Occipital lobe (tissue), 1 donor: ENCODE measurements at regions not wholly inside any gene's neighbourhood (a gene's known extent, or its start where the extent isn't known, plus 50 kb on each side); places are given as distances from the start of the nearest gene placed in this dataset.

ENCODE experiments used
- DNase-seq: peaks from one replicate; lab custom pipeline; 2025; lab: John Stamatoyannopoulos, UW

DNA sequence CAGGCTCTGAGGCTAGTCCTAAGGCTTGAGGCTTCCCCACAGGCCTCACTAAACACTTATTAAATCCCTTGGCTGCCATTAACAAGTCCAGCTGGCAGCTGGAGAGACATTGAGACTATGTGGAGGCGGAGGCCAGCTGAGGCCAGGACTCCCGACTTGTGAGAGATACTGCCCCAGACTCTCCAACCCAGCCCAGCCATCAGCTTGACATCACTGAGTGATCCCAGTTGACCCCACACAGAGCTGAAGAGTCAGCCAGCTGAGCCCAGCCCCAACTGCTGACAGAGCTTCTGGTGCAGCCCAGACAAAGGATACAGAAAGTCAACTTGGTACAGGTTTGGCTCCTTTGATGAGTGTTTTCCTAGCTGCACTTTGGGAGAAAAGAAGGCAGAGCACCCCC lies 343.1 kb downstream of the C16orf95 start:
- DNase-seq: no peak

DNA sequence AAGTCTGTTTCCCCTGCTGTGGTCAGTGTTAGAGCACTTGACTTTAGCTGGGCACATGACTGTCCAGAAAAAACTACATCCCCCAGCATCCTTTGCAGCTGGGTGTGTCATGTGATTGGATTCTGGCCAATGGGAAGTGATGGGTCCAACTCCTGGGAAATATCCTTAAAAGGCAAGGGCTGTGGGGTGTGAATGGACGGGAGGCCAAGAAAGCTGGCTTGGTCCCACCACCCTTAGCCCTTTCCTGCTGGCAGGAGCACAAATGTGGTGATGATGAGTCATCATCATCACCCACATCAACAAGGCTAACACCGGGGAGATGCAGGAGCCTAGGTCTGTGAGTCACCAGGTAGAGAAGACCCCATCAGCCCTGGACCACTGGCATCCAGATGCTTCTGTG lies 341.7 kb downstream of the C16orf95 start:
- no peak for DNase-seq

DNA sequence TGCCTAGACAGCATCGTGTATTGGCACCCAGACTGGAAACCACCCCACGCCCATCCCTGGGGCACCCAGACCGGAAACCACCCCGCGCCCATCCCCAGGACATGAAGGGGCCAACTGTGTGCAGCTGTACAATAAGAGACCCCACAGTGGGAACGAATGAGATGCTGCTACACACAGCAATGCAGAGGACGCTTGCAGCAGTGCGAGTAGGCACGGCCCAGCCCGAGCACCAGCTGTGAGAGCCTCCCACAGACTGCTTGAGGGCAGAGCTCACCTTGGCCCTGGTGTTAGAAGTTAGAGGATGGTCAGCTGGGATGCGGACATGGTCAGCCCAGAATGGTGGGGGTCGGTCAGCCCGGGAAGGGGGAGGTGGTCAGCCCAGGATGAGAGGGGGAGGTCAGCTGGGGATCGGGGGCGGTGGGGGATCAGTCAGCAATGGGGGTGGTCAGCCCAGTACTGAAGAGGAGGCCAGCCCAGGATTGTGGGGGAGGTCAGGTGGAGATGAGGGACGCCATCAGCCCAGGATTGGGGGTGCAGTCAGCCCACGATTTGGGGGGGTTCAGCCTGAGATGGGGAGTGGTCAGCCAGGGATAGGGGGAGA lies 340.0 kb downstream of the C16orf95 start:
- no peak for DNase-seq

DNA sequence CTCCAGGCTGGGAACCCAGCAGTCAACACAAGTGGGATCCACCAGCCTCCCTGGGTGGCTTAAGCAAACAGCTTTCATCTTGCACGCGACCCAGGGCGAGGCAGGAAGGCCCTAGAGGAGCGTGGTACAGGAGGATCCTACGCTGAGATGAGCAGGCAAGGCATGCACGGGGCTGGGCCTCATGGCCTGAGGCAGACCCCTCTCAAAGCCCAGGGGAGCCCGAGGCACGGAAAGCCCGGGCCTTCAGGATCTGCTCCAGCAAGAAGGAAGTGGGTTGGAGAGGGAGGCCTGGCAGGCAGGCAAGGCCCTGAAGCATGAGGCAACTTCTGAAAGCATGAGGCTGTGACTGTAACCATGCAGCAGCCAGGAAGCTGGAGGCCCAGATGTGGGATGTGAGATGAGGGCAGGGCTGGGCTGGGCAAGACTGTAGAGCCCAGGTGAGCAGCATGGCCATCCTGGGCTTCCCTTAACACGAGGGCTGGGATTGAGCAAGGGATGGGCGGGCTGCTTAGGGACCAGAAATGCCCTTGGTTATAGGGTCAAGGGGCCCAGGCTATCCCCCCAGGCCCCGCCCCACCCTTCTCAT lies 338.7 kb downstream of the C16orf95 start:
- no peak for DNase-seq

DNA sequence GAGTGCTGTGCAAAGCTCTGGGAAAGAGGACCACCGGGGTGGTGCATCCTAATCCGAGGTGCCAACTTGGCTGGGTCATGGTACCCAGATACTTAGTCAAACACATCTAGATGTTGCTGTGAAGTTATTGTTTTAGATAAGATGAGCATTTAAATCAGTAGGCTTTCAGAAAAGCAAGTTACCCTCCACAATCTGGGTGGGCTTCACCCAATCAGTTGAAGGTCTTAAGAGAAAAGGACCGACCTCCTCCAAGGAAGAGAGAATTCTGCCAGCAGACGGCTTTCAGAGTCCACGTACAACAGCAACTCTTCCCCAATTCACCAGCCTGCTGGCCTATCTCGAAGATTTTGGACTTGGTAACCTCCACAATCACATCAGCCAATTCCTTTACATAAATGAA lies 338.1 kb downstream of the C16orf95 start:
- no peak for DNase-seq

DNA sequence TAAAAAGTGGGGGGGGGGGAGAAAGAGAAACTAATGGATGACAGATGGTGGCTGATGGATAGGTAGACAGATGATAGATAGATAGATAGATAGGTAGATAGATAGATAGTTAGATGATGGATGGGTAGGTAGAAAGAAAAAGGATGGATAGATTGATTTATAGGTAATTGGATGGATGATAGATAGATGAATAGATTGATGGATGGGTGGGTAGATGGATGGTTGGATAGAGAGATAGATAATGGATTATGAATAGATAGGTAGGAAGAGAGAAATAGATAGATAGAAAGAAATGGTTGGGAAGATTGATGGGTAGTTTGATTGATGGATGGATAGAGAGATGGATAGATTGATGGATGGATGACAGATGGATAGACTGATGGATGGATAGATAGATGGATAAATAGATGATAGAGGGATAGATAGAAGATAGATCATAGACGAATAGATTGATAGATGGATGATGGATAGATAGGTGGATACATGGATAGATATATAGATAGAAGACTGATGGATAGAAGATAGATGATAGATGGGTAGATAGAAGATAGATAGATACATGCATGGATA lies 337.1 kb downstream of the C16orf95 start:
- no peak for DNase-seq

DNA sequence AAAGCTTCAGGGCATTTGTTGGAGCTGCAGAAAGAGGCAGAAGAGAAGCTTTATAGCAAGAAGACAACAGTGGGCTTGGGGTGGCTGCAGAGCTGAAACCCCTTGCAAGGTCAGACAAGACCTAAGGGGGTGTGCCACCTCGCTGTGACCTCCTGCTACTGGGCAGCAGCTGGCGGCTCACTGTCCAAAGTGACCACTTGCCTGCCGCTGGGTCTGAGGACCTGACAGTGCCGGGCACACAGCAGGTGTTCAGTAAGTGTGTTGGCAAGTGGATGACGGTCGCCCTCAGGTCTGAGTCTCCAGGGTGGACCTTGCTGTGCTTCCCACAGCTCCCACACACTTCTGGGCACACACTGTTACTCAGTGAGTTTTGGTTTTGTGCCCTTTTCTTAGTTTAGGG lies 336.5 kb downstream of the C16orf95 start:
- DNase-seq: no peak

DNA sequence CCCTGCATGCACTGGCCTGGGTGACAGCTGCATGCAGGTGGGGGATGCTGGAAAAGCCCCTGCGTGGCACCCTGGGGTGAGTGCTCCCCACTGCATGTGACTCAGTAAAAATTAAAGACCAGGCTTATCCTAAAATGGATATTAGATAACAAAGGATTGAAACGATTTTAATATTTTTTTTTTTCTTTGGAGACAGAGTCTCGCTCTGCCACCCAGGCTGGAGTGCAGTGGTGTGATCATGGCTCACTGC lies 334.9 kb downstream of the C16orf95 start:
- no peak for DNase-seq

DNA sequence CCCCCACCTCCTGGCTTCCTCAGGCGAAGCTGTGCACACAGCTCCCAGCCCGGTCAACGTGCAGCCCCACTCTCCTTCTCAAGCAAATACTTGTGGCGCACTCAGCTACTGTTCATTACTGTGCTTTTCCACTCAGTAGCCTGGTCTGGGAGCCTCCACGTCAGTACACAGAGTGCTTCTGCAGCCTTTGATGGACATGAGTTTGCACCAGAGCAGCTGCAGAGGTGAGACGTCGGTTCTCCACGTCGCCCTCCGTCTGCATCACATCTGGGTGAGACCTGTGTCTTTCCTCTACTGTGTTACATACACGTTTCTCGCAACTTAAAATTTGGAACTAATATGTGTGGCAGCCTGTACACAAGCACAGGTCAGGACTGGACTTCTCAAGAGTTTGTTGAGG lies 334.3 kb downstream of the C16orf95 start:
- DNase-seq: no peak

DNA sequence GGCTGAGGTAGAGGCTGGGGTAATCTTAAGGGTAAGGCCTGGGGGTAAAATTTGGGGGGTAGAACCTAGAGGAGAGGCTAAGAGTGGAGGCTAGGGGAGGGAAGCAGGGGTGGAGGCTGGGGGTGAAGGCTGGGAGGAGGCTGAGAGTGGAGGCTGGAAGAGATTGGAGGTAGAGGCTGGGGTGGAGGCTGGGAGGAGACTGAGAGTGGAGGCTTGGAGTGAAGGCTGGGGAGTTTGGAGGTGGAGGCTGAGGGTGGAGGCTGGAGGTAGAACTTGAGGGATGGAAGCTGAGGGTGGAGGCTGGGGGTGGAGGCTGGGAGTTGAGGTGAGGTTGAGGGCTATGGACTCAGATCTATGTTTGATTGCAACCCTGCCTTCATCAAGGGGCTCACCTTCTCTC lies 333.6 kb downstream of the C16orf95 start:
- DNase-seq: no peak

DNA sequence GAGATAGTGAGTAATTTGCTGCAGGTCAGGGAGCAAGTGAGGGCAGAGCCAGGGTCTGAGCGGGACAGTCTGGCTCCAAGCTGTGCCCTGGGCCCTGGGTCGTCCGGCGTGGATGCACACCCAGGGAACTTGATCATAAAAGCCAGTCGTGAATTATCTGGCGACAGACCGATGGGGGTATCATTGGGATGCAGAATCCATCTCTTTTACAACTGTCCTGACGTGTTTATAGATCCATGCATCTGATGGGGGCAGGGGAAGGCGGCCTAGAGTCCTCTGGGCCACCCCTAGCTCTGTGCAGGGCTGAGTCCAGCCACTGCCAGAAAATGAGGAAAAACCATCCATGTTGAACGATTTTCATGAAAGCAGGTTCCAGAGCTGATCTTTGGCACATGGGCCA lies 332.8 kb downstream of the C16orf95 start:
- no peak for DNase-seq

DNA sequence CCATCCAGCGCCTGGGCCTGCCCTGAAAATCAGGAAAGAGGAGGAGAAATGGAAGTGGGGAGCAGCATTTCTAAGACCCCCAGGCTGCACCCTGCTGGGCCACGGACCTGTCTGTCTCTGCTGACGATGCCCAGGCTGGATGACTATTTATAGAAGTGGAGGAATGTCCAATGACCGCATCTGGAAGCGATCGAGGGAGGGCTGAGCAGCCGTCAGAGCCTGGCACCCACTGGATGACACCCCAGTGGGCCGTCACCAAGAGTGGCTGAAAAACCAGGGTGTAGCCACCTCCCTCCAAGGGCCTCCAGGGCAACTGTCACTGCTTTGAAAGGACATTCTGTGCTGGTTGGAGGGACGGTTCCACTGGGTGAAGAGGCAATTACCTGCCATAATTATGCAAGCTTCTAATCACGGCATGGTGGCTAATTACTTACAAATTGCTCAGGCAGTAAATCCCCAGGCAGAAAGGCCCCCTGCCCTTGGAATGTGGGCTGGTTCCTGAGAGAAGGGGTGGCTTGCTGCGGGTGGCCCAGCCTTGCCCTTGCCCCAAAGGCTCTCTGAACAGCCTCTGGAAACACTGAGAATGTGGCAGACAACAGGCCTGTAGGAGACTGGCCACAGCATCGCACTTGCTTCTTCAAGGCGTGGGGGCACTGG lies 332.1 kb downstream of the C16orf95 start:
- no peak for DNase-seq

DNA sequence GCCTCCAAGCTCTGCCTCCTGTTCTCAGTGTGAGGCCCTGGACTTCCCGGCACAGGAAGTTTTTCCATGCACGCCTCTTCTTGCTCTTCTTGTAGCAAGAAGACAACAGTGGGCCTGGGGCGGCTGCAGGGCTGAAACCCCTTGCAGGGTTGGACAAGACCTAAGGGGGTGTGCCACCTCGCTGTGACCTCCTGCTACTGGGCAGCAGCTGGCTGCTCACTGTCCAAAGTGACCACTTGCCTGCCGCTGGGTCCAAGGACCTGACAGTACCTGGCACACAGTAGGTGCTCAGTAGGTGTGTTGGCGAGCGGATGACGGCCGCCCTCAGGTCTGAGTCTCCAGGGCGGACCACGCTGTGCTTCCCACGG lies 331.6 kb downstream of the C16orf95 start:
- no peak for DNase-seq

DNA sequence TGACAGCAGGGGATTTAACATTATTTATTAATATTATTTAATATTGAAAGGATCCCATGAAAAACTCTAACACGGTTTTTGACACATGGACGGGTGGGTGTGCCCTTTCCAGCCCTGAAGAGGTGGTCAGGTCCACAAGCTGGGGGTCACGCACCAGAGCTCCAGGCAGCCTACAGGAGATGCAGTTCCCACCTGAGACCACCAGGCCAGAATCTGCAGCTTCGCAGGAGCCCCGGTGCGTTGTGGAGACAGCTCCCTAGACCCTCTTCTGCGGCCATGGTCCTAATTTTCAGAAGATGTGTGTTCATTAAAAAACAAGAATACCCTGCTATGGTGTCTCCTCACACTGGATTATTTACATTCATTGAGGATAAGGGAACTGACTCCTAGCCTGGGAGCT lies 331.1 kb downstream of the C16orf95 start:
- no peak for DNase-seq

DNA sequence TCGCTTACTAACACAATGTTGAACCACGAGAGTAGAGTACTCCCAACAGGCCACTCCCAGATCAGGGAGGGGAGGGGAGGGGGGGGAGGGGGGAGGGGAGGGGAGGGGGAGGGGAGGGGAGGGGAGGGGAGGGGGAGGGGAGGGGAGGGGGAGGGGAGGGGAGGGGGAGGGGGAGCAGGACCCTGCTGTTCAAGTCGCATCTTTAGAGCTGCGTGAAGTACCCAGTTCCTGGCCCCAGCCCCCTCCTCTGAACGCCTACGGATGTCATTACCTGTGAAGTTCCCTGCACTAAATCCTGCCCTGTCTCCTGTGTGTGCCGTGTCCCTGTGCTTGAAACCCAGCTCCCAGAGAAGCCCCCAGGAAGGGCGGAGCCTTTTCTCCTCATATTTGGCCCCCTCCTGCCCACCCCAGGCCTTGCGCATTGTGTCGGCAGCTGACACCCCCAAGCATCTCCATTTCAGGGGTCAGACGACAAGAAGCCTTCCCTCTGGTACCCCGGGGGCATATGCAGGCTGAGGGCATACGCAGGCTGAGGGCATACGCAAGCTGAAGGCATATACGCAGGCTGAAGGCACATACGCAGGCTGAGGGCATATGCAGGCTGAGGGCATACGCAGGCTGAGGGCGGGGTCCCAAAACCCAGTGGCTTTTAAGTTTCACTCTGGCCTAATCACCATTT lies 330.2 kb downstream of the C16orf95 start:
- DNase-seq: no peak

DNA sequence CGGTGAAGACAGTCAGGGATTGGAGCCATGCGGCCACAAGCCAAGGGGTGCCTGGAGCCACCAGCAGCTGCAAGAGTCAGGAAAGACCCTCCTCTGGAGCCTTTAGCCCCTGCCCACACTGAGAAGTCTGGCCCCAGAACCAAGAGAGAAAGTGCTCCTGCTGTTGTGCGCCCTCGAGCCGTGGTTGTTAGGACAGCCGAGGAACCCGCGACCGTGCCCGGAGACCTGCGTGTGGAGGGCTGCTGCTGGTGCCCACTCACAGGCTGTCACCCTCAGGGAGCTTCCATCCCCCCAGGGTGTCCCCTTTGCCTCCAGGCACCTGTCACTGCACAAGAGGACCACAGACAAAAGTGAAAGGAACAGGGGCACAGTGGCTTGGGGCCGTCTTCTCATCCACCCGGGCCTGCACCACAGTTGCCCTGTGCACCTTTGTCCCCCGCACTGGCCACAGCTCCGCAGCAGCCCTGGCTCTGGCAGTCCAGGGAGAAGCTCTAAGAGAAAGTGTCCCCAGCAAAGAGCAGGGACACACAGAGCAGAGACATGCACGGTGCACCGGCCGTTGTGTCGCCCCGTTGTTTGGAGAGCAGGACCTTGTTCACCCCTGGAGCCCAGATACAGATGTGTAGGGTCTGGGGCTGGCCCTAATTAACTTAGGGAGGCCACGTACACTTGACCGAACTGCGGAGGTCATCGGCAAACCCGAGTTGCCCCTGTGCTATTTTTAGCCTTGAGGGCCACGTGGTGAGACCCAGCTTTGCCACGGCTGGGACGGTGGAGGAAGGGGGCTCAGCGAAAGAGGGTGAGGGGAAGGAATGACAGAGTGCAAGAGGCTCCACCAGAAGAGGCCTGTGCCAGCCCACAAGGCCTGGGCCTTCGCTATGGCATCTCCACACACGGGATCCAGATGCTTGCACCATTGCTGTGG lies 329.2 kb downstream of the C16orf95 start:
- no peak for DNase-seq

DNA sequence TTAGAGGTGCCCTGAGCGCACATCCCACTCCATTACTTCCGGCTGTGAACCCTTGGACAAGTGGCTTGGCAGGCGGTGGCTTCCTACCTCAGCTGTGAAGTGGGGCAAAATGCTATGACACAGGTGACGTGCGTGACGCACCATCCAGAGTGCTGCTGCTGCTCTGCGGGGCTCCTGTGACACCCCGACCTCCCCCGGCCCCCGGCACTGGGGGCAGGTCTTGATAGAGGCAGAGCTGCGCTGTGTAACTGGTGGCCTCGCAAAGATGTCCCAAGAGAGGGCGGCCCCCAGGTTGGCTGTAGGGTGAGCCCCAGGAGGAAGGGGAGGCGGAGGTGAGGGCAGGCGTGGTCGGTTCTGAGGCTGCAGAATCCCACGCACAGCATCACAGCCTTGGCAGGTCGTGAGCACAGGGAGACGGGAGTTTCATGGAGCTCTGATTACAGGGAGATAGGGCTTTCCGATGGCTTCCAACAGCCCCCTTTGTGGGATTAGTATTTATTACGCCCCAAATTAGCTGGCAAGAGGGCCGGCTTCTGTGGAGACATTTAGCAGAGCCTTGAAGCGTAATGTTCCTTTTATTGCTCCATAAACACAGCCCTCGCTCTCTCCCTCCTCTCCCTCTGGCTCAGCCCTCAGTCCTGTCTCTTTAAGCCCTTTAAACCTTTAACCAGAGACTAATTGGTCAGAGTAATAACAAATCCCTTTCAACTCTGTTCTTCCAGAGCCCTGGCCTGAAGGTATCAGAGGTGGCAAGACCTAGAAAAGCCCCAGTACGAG lies 328.1 kb downstream of the C16orf95 start:
- no peak for DNase-seq

DNA sequence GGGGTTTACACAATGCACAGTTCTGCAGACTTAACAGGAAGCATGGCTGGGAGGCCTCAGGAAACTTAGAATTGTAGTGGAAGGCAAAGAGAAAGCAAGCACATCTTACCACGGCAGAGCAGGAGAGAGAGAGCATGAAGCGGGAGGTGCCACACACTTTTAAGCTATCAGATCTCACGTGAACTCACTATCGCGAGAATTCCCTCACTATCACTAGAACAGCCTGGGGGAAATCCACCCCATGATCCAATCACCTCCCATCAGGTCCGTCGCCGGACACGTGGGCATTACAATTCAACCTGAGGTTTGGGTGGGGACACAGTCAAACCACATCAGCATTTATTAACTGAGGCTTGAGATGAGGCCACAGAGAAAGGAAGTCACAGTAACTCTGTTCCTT lies 326.7 kb downstream of the C16orf95 start:
- DNase-seq: no peak

DNA sequence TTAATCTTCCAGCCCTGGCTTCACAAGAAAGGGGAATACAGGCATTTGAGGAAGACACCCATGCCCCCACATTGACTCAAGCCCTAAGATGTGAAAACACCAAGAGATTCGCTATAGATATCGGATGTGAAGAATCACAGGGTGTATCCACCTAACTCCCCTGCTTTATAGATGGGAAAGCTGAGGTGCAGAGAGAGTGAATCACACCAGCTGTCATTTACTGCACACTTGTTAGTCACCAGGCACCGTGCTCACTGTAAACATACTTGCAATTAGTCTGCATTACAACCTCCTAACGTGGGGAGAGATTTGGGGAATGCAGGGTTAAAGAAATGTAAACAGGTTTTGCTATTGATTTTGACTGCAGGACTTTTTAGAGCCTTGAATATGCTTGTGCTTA lies 325.5 kb downstream of the C16orf95 start:
- DNase-seq: no peak

DNA sequence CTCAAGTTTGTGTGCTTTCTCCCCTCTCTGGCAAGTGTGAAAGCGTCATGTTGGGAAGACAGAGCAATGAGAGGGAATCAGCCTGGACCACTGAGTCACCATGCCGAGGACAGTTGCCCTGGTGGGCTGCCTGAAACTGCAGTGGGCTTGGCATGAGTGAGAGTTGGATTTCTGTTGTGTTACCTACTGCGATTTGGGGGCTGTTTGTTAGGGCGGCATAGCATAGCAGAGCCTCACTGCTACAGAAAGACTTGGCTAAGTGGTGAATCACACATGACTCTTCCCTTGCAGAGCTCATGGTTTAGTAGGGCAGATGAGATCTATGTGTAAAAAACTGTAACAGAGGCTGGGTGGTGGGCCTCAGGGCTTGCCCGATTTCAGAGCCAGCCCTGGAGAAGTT lies 324.6 kb downstream of the C16orf95 start:
- DNase-seq: no peak
